HG03097 (cell line): ENCODE measurements at regions not wholly inside any gene's neighbourhood (a gene's known extent, or its start where the extent isn't known, plus 50 kb on each side); places are given as distances from the start of the nearest gene placed in this dataset.
A peak's percentile ranks its signal among the peaks of the same experiment; 100 is the strongest.

Source experiments
- ATAC-seq: cut with Tn5 transposase; IDR thresholded peaks from one replicate; pipeline ENCODE4 v1.9.1; 2021; ENCODE audit not compliant: unreplicated experiment, low FRiP score

GRCh38 chr10:113967126-113967525, 76.5 kb upstream of the ADRB1 start:
- no peak for ATAC-seq

- ATAC-seq: no peak
Observed at GRCh38 chr10:113970641-113971040, 73.0 kb upstream of the ADRB1 start.

GRCh38 chr10:113971349-113971973, 72.2 kb upstream of the ADRB1 start:
- no peak for ATAC-seq

GRCh38 chr10:113977174-113977573, 66.5 kb upstream of the ADRB1 start:
- ATAC-seq: no peak

- ATAC-seq: no peak
Observed at GRCh38 chr10:113978802-113979201, 64.9 kb upstream of the ADRB1 start.

GRCh38 chr10:113979409-113979808, 64.3 kb upstream of the ADRB1 start:
- ATAC-seq: no peak

- no peak for ATAC-seq
Observed at GRCh38 chr10:113980408-113981087, 63.1 kb upstream of the ADRB1 start.

- ATAC-seq: peak; percentile 18
Observed at GRCh38 chr10:113982296-113982695, 61.4 kb upstream of the ADRB1 start.

- ATAC-seq: peak; percentile 81
Observed at GRCh38 chr10:113982769-113983168, 60.9 kb upstream of the ADRB1 start.

GRCh38 chr10:113983552-113983951, 60.1 kb upstream of the ADRB1 start:
- no peak for ATAC-seq

GRCh38 chr10:113985297-113985844, 58.3 kb upstream of the ADRB1 start:
- ATAC-seq: no peak

- no peak for ATAC-seq
Observed at GRCh38 chr10:113986316-113986715, 57.4 kb upstream of the ADRB1 start.

GRCh38 chr10:113987156-113987555, 56.5 kb upstream of the ADRB1 start:
- ATAC-seq: no peak

- no peak for ATAC-seq
Observed at GRCh38 chr10:113987805-113988204, 55.9 kb upstream of the ADRB1 start.

- ATAC-seq: no peak
Observed at GRCh38 chr10:113988535-113988934, 55.1 kb upstream of the ADRB1 start.

- ATAC-seq: no peak
Observed at GRCh38 chr10:113991091-113991860, 52.4 kb upstream of the ADRB1 start.

GRCh38 chr10:113992471-113993011, 51.1 kb upstream of the ADRB1 start:
- no peak for ATAC-seq

- ATAC-seq: no peak
Observed at GRCh38 chr10:113993489-113993991, 50.1 kb upstream of the ADRB1 start.
